GM19099 (cell line): ENCODE measurements at regions not wholly inside any gene's neighbourhood (a gene's known extent, or its start where the extent isn't known, plus 50 kb on each side); places are given as distances from the start of the nearest gene placed in this dataset.

Experiments
- POLR2A ChIP-seq: IDR thresholded peaks from 3 replicates; pipeline ENCODE4 v1.6.1; 2011; ENCODE audit warnings: low read depth; ENCODE audit not compliant: insufficient read length; ENCODE audit errors: extremely low read depth

DNA sequence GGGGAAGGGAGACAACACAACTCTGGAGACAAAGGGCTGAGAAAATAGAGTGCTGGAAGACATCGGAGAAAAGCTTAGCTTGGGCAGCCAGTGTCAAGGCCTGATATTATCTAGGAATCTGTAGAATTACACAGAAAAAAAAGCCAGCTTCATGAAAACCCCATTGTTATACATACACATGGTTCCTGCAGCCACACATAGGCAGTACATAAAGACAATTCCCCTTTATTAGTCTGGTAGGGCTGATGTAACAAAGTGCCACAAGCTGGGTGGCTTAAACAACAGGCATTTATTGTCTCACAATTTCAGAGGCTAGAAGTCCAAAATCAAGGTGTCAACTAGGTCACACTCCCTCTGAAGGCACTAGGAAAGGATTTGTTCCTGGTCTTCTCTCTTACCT lies 503.5 kb downstream of the MID1IP1 start:
- TF ChIP-seq POLR2A = no peak

GRCh38 chrX:39307488-39307887 lies 506.2 kb downstream of the MID1IP1 start:
- no peak for TF ChIP-seq POLR2A

DNA sequence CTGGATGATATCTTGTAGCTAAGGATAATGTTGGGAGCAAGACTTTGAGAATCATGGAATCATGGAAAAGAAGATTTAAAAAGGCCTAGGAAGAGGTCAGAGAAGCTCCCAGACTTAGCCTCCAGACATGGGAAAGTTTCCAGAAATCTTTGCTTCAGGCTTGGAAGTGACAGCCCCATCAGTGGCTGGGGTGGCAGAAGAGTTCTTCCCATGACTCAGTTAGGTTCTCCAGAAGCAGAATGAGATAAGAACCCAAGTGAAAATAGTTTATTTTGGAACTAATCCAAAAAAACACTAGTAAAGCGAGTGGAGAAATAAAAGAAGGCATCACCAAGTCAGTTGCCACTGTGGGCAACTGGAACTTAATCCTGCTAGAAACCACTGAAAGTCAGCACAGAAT lies 506.9 kb downstream of the MID1IP1 start:
- no peak for TF ChIP-seq POLR2A

DNA sequence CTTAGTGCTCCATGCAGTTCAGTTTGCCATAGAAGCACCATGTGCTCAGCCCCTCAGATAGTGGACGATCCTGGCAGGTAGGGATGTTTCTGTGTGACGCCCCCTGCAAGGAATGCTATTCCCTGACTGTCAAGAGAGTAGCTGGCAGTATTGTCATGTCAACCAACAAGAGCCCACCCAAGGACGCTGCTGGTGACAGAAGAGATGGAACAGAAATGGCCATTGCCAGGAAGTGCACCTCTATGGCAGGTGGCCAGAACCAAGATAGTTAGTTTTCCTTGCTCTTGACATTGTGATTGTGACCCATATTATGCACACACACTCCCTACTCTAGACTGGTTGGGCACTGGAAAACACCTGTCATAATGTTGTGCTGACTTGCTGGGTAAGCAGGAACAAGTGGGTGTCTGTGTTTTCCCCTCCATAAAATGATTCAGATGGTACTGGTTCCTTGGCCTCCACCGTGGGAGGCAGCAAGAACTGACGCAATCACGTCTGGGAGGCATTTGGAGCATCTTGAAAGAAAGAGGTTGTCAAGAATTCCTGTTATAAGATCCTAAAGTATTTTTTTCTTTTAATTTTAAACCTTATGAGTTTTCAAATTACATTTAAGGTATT lies 507.9 kb downstream of the MID1IP1 start:
- TF ChIP-seq POLR2A = no peak

- no peak for TF ChIP-seq POLR2A
Observed at GRCh38 chrX:39309721-39310152, 508.5 kb downstream of the MID1IP1 start.

DNA sequence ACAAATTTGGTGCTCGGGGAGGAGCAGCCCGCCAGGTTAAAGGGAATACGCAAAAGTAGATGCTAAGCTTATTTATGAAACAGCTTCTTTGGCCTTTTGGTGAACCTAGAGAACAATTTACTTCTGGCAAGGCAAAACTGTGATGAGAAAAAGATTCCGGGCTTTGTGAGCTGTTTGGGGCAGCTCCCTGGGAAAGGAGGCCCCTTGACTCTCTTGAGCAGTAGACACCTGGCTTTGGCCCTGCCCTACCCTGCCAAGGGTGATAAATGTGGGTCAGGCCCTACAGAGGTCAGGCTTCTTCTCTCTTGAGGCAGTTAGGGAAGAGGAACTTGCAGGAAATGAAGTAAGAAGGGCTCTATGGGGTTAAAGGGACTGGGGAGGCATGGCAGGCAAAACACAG lies 509.6 kb downstream of the MID1IP1 start:
- TF ChIP-seq POLR2A = no peak

- no peak for TF ChIP-seq POLR2A
Observed at GRCh38 chrX:39311646-39312045, 510.4 kb downstream of the MID1IP1 start.

GRCh38 chrX:39313146-39313545 lies 511.9 kb downstream of the MID1IP1 start:
- no peak for TF ChIP-seq POLR2A

GRCh38 chrX:39318506-39319343 lies 517.5 kb downstream of the MID1IP1 start:
- TF ChIP-seq POLR2A = no peak

DNA sequence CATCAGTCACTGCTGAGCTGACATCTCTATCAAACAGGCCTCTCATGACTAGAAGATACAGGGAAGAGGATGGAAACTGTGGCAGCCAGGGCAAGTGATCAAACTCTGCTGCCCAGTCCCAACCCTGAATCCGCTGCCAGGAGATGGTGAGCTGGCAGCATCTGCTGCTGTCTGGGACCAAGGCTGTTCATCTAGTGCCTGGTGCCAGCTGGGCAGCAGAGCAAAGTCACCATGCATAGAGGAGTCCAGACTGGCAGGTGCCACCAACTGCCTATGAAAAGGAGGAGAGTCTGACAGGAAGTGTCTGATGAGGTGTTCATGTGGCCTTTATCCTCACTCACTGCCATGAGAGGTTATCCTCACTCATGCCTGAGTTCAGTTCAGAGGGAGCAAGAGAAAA lies 518.9 kb downstream of the MID1IP1 start:
- TF ChIP-seq POLR2A = no peak

- TF ChIP-seq POLR2A = no peak
Observed at GRCh38 chrX:39322496-39322895, 521.2 kb downstream of the MID1IP1 start.

GRCh38 chrX:39324233-39324930 lies 523.1 kb downstream of the MID1IP1 start:
- no peak for TF ChIP-seq POLR2A

GRCh38 chrX:39327255-39327654 lies 526.0 kb downstream of the MID1IP1 start:
- TF ChIP-seq POLR2A = no peak

GRCh38 chrX:39327705-39328104 lies 526.4 kb downstream of the MID1IP1 start:
- TF ChIP-seq POLR2A = no peak

DNA sequence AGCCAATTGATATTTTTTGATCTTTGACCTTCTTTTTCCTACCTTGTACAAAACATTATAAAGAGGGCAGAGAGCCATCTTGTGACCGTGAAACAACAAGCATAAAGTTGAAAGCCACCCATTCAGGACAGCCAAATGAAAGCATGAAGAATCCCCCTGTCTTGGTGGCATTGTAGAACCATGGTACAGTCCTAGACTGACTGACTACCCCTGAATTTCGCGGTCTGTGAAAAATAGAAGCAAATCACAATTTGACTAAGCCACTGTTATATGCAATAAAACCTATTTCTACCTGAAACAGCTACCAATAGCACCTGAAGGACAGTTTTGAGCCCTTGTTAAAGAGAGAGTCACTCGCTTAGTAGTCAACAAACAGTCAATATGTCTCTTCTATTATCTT lies 527.4 kb downstream of the MID1IP1 start:
- TF ChIP-seq POLR2A = no peak
